Coronary artery (tissue), 2 donors: ENCODE measurements at regions not wholly inside any gene's neighbourhood (a gene's known extent, or its start where the extent isn't known, plus 50 kb on each side); places are given as distances from the start of the nearest gene placed in this dataset.

Experiments
- DNase-seq: peaks from one replicate; pipeline ENCODE4 v3.0.0-alpha.2; 2017; ENCODE audit warnings: low spot score
- H3K27ac ChIP-seq, 2 donors: fragments of 200-600 bp; sonication (generic); one replicate each; pipeline ENCODE4 v1.5.1; 2016 to 2019
- H3K4me3 ChIP-seq: fragments of 200-600 bp; sonication (generic); 2 replicates; pipeline ENCODE4 v1.5.1; 2016; ENCODE audit warnings: mild to moderate bottlenecking, moderate library complexity
- CTCF ChIP-seq: fragments of 200-600 bp; sonication (generic); IDR thresholded peaks from one replicate; pipeline ENCODE4 v1.5.1; 2019; ENCODE audit warnings: antibody characterized with exemption

- H3K27ac ChIP-seq, result no peak overlapping the region
- H3K4me3 ChIP-seq, result no peak overlapping the region
- TF ChIP-seq CTCF, result no peak
- DNase-seq, result no peak
These were observed 151.2 kb downstream of the CBLN1 start for GRCh38 chr16:49130397-49130796.

- TF ChIP-seq CTCF, result no peak
These were observed 151.7 kb downstream of the CBLN1 start for GRCh38 chr16:49129935-49130334.

GRCh38 chr16:49128740-49129139, 152.9 kb downstream of the CBLN1 start:
- Histone ChIP-seq H3K4me3 (no peak overlapping the region), H3K27ac (no peak overlapping the region)
- no peak for DNase-seq
- no peak for TF ChIP-seq CTCF

More at GRCh38 chr16:49129935-49130334, 151.7 kb downstream of the CBLN1 start:
- no peak overlapping the region for H3K27ac ChIP-seq
- no peak overlapping the region for H3K4me3 ChIP-seq
- DNase-seq, result no peak

GRCh38 chr16:49127103-49127502, 154.5 kb downstream of the CBLN1 start:
- Histone ChIP-seq H3K4me3 (no peak overlapping the region), H3K27ac (no peak overlapping the region)
- DNase-seq, result no peak
- no peak for TF ChIP-seq CTCF

- Histone ChIP-seq H3K27ac (no peak overlapping the region), H3K4me3 (no peak overlapping the region)
- no peak for TF ChIP-seq CTCF
- no peak for DNase-seq
These were observed 160.0 kb downstream of the CBLN1 start for GRCh38 chr16:49121636-49122035.

- no peak for DNase-seq
- H3K4me3 ChIP-seq, result no peak overlapping the region
- no peak overlapping the region for H3K27ac ChIP-seq
- no peak for TF ChIP-seq CTCF
These were observed 161.0 kb downstream of the CBLN1 start for GRCh38 chr16:49120631-49121030.

- no peak overlapping the region for H3K4me3 ChIP-seq
- no peak for TF ChIP-seq CTCF
- no peak for DNase-seq
- no peak overlapping the region for H3K27ac ChIP-seq
These were observed 164.8 kb downstream of the CBLN1 start for GRCh38 chr16:49116873-49117272.
